ENCODE measurements at regions not wholly inside any gene's neighbourhood (a gene's known extent, or its start where the extent isn't known, plus 50 kb on each side); places are given as distances from the start of the nearest gene placed in this dataset.

- no peak for TF ChIP-seq RAD21 (IDR thresholded peaks at IDR 0.05; ENCODE audit: low read depth)
- no peak for TF ChIP-seq EP300 (IDR thresholded peaks at IDR 0.05; ENCODE audit: borderline replicate concordance)
- no peak for TF ChIP-seq REST (IDR thresholded peaks at IDR 0.05; ENCODE audit: low read depth)
- no peak for TF ChIP-seq CEBPB (IDR thresholded peaks at IDR 0.05)
Measured at GRCh38 chr5:152277936-152278335, 127.1 kb downstream of the NMUR2 start.

Data from Ishikawa (cell line).